H4 (cell line): ENCODE measurements at regions not wholly inside any gene's neighbourhood (a gene's known extent, or its start where the extent isn't known, plus 50 kb on each side); places are given as distances from the start of the nearest gene placed in this dataset.

ENCODE experiments used
- DNase-seq: peaks from one replicate; pipeline ENCODE4 v3.0.0-alpha.2; 2015; ENCODE audit warnings: low spot score

GRCh38 chr7:157482025-157482424 is 145.2 kb downstream of the DNAJB6 start:
- no peak for DNase-seq

GRCh38 chr7:157482517-157483087 is 145.8 kb downstream of the DNAJB6 start:
- no peak for DNase-seq

GRCh38 chr7:157483515-157483914 is 146.7 kb downstream of the DNAJB6 start:
- DNase-seq = no peak

DNA sequence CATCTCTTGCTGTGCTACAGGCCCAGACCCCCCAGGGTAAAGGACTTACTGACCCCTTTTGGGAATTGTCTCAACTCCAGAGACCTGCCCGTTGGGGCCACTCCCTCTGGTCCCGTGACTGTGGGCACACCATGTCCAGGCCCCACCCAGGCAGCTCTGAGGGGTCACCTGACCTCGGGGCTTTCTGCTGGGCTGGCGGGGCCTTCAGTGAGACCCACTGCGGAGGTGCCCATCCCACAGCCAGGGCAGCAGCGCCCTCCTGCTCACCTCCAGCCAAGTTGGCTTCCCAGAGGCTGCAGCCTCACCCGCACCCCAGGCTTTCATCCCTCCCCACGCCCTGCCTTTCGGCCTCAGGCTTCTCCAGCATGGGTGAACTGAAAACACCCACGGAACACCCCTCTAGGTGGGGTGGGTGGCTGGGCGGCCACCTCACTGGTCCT is 147.2 kb downstream of the DNAJB6 start:
- no peak for DNase-seq

GRCh38 chr7:157484411-157485081 is 147.7 kb downstream of the DNAJB6 start:
- DNase-seq = no peak

DNA sequence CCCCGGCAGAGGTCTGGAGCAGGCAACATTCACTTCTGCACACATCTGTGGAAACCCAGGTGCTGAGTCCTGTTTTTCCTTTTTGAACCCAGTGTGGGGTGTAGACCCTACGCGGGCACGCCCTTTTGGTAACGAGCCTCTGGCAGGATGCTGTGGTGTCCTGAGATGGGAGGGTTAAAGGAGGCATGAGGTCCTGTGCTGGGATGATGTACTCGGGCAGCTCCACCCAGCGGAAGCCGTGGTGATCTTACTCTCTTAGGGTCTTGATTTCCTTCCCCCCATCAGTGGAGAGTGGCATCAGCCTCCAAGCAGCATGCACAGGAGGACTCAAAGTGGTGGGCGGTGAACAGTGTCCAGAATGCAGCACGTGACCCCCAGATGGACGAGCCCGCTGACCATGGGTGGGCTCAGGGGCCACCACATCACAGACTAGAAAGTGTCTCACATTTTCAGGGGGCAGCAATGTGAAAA is 148.6 kb downstream of the DNAJB6 start:
- DNase-seq = no peak

- DNase-seq = no peak
Measured at GRCh38 chr7:157486007-157486755, 149.4 kb downstream of the DNAJB6 start.

DNA sequence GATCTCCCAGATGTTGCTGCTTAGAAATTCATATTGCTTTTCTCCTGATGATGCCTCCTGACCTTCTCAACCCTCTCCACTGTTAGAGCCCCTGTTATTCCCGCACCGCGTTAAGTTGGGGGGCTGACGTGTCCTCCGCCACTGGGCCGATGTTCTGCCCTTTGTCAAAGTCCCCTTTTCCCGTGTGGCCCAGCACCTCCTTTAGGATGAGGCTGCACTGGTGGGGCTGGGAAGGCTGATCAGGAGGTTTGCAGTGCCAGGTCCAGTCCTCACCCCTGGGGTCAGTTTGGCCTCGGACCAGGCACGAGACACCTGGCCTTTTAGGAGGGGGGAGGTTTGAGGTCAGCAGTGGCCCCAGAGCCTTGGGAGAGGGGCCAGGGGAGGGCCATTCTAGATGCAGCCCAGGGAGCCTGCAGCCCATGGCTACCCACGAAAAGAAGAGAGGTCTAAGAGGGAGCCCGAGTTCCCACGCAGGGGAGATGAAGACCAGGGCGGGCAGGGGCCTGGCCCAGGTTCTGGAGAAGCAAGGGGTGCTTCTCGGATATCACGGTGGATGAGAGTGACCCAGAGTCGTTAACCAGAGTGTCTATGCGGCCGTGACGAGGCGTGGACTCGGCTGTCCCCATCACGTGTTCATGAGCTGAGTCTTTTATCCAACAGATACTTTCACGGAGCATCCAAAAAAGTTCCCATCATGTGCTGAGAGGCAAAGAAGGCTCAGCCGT is 150.4 kb downstream of the DNAJB6 start:
- no peak for DNase-seq

DNA sequence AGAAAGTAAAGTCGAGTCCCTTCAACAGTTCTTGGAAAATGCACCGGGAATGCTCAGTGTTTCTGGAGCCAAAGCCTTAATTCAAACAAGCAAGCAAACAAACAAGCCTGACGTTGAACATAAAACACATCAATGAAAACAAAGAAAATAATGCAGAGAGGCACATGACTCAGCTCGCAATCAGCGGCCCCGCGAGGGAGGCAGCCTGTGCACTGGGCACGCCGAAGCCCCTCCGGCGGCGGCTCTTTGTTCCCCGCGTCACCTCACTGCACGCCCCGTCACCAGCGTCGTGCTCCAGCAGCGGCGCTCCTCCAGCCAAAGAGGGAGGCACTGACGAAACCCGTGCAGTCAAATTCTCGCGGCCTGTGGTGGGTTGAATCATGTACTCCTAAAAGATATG is 151.5 kb downstream of the DNAJB6 start:
- DNase-seq = peak; percentile 65

DNA sequence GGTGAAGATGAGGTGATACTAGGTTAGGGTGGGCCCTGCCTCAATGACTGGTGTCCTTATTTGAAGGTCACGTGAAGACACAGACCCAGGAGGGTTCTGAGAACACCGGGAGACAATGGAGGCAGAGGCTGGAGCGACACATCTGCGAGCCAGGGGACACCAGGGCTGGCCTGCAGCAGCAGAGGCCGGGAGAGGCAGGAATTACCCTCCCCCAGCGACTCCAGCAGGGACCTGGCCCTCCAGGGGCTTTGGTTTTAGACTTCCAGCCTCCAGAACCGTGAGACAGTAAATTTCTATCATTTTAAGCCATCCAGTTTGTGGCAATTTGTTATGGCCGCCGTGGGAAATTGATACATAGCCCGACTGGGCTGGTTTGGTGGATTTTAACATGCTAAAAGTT is 152.2 kb downstream of the DNAJB6 start:
- DNase-seq = no peak
